C4-2B (cell line): ENCODE measurements at regions not wholly inside any gene's neighbourhood (a gene's known extent, or its start where the extent isn't known, plus 50 kb on each side); places are given as distances from the start of the nearest gene placed in this dataset.

ENCODE experiments used
- ZFX ChIP-seq: fragments of 450-650 bp; IDR thresholded peaks from 2 replicates; pipeline ENCODE4 v1.6.1; 2017
- TF ChIP-seq, protein P1 (sequence below): fragments of 450-650 bp; conservative IDR thresholded peaks from 2 replicates; pipeline ENCODE4 v1.5.1; 2017; ENCODE audit warnings: mild to moderate bottlenecking

GRCh38 chr13:112325142-112325808 lies 50.9 kb upstream of the SPACA7 start:
- TF ChIP-seq, protein P1, sequence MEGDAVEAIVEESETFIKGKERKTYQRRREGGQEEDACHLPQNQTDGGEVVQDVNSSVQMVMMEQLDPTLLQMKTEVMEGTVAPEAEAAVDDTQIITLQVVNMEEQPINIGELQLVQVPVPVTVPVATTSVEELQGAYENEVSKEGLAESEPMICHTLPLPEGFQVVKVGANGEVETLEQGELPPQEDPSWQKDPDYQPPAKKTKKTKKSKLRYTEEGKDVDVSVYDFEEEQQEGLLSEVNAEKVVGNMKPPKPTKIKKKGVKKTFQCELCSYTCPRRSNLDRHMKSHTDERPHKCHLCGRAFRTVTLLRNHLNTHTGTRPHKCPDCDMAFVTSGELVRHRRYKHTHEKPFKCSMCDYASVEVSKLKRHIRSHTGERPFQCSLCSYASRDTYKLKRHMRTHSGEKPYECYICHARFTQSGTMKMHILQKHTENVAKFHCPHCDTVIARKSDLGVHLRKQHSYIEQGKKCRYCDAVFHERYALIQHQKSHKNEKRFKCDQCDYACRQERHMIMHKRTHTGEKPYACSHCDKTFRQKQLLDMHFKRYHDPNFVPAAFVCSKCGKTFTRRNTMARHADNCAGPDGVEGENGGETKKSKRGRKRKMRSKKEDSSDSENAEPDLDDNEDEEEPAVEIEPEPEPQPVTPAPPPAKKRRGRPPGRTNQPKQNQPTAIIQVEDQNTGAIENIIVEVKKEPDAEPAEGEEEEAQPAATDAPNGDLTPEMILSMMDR: no peak
- no peak for TF ChIP-seq ZFX
